Stimulated activated naive B cell treated with anti-CD40 and anti-IgM and Interleukin-4, amounts not matched to agents 10 μg/mL and 1 μg/mL and 100 μg/mL, for 72 hours (primary cell): ENCODE measurements at regions not wholly inside any gene's neighbourhood (a gene's known extent, or its start where the extent isn't known, plus 50 kb on each side); places are given as distances from the start of the nearest gene placed in this dataset.

Experiments
- ATAC-seq, 2 donors: fragments of 150-1000 bp; cut with Tn5 transposase; replicated peaks; 2 replicates each; pipeline ENCODE4 v1.10.0; 2021; ENCODE audit warnings: moderate library complexity in 1 of 2
- DNase-seq: peaks from one replicate; pipeline ENCODE4 v3.0.0; 2021
- H3K27ac Mint-ChIP-seq: one replicate; pipeline ENCODE4 v1.8.0; 2022; ENCODE audit warnings: mild to moderate bottlenecking, mixed read lengths
- H3K27me3 Mint-ChIP-seq, 2 donors: one replicate each; pipeline ENCODE4 v1.8.0; 2022; ENCODE audit warnings: mixed read lengths in 2 of 2
- H3K36me3 Mint-ChIP-seq, 2 donors: one replicate each; pipeline ENCODE4 v1.8.0; 2022; ENCODE audit warnings: mixed read lengths in 2 of 2, mild to moderate bottlenecking in 1 of 2
- H3K4me1 Mint-ChIP-seq, 2 donors: one replicate each; pipeline ENCODE4 v1.8.0; 2022; ENCODE audit warnings: mixed read lengths in 2 of 2, mild to moderate bottlenecking in 1 of 2
- H3K4me3 Mint-ChIP-seq, 2 donors: one replicate each; pipeline ENCODE4 v1.8.0; 2022; ENCODE audit warnings: mild to moderate bottlenecking in 2 of 2, mixed read lengths in 2 of 2, moderate library complexity in 1 of 2
- H3K9me3 Mint-ChIP-seq, 2 donors: one replicate each; pipeline ENCODE4 v1.8.0; 2022; ENCODE audit warnings: mixed read lengths in 2 of 2, mild to moderate bottlenecking in 1 of 2

- Mint-ChIP-seq H3K4me1 (no peaks in the 10 kb centered on the region), H3K9me3 (peaks cover 3 to 9% of the 10 kb centered on the region in 2 donors), H3K27ac (no peak overlapping the region), H3K4me3 (no peak overlapping the region), H3K36me3 (no peaks in the 10 kb centered on the region), H3K27me3 (no peaks in the 10 kb centered on the region)
- no peak for ATAC-seq
- DNase-seq, result no peak
Measured at GRCh38 chr12:60832290-60832689, 1236.5 kb downstream of the SLC16A7 start.

DNA sequence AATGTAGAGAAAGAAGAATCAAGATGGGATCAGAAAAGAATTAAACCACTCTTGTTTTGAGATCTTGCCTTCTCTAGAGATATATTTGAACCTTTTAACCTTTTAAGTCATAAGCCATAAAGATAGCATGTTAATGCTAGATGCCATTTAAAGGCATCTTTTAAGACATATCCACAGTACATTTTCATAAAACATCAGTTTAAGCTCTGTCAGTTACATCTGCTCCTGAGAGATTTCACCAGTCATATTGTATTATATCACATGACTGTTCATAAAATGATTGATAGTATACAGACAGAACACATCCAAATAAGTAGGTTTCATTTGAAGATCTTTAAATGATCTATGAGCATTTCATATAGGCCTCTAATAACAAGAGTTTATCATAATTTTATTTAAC is 1238.5 kb downstream of the SLC16A7 start:
- no peak for ATAC-seq
- Mint-ChIP-seq H3K27ac (no peak overlapping the region), H3K36me3 (no peaks in the 10 kb centered on the region), H3K4me1 (no peaks in the 10 kb centered on the region), H3K4me3 (no peak overlapping the region), H3K27me3 (no peaks in the 10 kb centered on the region), H3K9me3 (peaks cover 3 to 4% of the 10 kb centered on the region in 2 donors)
- DNase-seq, result no peak

DNA sequence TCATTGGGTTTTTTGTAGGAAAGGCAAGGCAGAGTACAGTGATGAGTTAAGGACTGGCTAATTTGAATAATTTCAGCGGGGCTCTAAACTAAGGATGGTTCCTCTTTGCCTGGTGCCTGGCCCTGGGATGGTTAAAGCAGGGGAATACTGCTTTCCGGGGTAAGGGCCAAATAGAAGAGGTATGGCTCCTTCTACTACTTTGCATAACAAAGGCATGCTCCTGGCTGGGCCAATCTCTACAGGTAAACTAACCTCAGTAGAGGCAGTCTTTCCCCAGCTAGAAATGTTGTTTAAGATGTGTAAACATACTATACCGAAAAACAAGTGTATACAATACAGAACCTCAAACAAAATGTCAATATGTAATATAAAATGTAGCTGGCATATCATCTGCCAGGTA is 1239.0 kb downstream of the SLC16A7 start:
- Mint-ChIP-seq H3K4me3 (no peak overlapping the region), H3K9me3 (peaks cover 3 to 4% of the 10 kb centered on the region in 2 donors), H3K4me1 (no peaks in the 10 kb centered on the region), H3K27ac (no peak overlapping the region), H3K36me3 (no peaks in the 10 kb centered on the region), H3K27me3 (no peaks in the 10 kb centered on the region)
- DNase-seq (no peak), ATAC-seq (no peak)

DNA sequence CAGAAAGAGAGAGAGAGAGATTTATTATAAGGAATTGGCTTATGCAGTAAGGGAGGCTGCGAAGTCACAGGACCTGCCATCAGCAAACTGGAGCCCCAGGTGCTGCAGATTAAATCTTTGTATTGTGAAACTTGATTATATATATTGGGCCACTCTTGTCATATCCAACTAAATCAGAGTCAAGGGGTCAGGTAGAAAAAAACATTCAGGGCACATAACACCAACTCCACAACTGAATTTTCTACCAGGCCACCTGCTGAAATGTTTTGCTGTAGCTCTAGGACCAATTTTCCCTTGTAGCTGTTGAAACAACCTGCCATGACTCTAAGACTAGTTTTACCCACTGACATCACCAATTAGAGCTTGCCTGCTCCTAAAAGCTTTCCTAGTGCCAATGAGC is 1240.8 kb downstream of the SLC16A7 start:
- H3K4me1 Mint-ChIP-seq, result no peaks in the 10 kb centered on the region
- peaks cover 3 to 4% of the 10 kb centered on the region in 2 donors for H3K9me3 Mint-ChIP-seq
- no peak overlapping the region for H3K4me3 Mint-ChIP-seq
- H3K27ac Mint-ChIP-seq, result no peak overlapping the region
- no peak for DNase-seq
- H3K36me3 Mint-ChIP-seq, result no peaks in the 10 kb centered on the region
- no peaks in the 10 kb centered on the region for H3K27me3 Mint-ChIP-seq
- ATAC-seq, result no peak

DNA sequence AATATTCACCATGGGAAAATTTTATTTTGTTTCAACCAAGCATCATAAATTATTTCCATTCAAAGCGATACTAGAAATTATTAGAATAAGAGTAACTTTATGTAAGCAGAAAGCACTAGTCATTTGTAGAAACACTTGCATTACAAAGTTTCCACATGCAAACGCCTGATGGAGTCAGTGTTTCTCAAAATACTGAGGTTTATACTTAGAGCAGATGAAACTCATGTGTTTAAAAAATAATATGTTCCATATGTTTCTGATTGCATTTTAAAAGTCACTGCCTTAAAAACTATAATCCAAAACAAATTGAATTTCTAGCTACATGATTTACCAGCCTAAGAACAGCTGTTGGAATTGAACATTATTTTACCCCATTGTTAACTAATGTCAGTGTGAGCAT is 1246.4 kb downstream of the SLC16A7 start:
- DNase-seq, result no peak
- no peaks in the 10 kb centered on the region for H3K27me3 Mint-ChIP-seq
- no peaks in the 10 kb centered on the region for H3K36me3 Mint-ChIP-seq
- H3K27ac Mint-ChIP-seq, result no peak overlapping the region
- H3K4me1 Mint-ChIP-seq, result no peaks in the 10 kb centered on the region
- ATAC-seq, result no peak
- no peaks in the 10 kb centered on the region for H3K9me3 Mint-ChIP-seq
- H3K4me3 Mint-ChIP-seq, result no peak overlapping the region

GRCh38 chr12:60844101-60844500 is 1248.3 kb downstream of the SLC16A7 start:
- Mint-ChIP-seq H3K4me3 (no peak overlapping the region), H3K36me3 (no peaks in the 10 kb centered on the region), H3K4me1 (no peaks in the 10 kb centered on the region), H3K27me3 (no peaks in the 10 kb centered on the region), H3K9me3 (no peaks in the 10 kb centered on the region), H3K27ac (no peak overlapping the region)
- ATAC-seq (no peak), DNase-seq (no peak)

DNA sequence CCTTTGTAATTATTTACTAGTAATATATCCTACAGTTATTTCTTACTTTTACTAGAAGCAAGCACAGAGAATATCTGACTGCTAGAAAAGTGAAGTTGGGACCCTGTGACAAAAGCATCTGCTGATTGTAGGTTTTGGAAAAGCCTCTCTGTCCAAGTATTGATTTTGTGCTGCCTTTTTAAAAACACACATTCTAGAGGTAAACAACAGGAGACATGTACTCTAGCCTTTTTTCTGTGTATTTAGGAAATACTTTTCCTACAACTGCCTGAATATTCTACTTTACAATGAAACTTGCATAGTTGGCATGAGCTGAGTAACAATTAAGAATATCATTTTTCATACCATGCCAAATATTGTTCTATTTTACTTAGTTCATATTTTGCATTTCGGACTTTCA is 1249.0 kb downstream of the SLC16A7 start:
- H3K27ac Mint-ChIP-seq, result no peak overlapping the region
- no peaks in the 10 kb centered on the region for H3K27me3 Mint-ChIP-seq

DNA sequence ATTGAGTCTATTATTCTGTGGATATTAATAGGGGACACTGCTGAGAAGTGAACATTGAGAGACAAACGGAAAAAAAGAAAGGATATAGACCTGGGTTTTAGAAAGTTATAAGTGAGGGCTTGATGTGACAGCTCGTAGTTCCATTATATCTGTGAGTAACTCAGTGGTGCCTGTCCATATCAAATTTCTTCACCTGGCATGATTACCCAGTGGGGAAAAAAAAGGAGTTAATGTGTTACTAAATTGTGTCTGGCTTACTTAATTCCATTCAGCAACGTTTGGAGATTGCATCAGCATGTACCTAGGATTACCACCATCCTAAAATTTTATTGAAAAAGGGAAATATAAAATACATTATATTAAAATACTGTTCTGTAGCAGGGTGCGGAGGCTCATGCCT is 1249.9 kb downstream of the SLC16A7 start:
- Mint-ChIP-seq H3K27me3 (no peaks in the 10 kb centered on the region), H3K36me3 (no peaks in the 10 kb centered on the region), H3K9me3 (no peaks in the 10 kb centered on the region), H3K4me1 (no peaks in the 10 kb centered on the region), H3K4me3 (no peak overlapping the region), H3K27ac (no peak overlapping the region)
- ATAC-seq, result no peak
- no peak for DNase-seq

More for the DNA sequence above, 1249.0 kb downstream of the SLC16A7 start:
- Mint-ChIP-seq H3K9me3 (no peaks in the 10 kb centered on the region), H3K36me3 (no peaks in the 10 kb centered on the region), H3K4me1 (no peaks in the 10 kb centered on the region), H3K4me3 (no peak overlapping the region)
- no peak for DNase-seq
- ATAC-seq, result no peak

DNA sequence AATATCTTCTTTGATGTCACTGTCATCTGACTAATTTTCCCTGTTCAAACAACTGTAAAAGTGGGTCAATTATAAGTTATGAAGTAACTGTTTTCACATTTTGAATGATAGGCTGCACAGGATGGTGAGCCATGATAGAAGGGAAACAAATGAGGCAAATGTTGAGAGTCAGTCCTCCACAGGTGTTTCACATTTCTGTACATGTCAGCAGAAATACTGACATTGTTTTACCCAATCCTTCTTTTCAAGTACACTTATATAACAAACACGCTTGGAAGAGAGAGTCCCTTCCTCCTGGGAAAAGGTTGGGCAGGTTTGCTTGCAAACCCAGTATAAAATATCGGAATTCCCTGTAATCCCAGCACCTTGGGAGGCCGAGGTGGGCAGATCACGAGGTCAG is 1251.5 kb downstream of the SLC16A7 start:
- no peak for ATAC-seq
- no peaks in the 10 kb centered on the region for H3K27me3 Mint-ChIP-seq
- no peak overlapping the region for H3K27ac Mint-ChIP-seq
- DNase-seq, result no peak
- peaks cover 0 to 4% of the 10 kb centered on the region in 2 donors for H3K9me3 Mint-ChIP-seq
- H3K4me1 Mint-ChIP-seq, result no peaks in the 10 kb centered on the region
- H3K36me3 Mint-ChIP-seq, result no peaks in the 10 kb centered on the region
- no peak overlapping the region for H3K4me3 Mint-ChIP-seq

- Mint-ChIP-seq H3K27me3 (no peaks in the 10 kb centered on the region), H3K9me3 (peaks cover under 1 to 4% of the 10 kb centered on the region in 2 donors), H3K27ac (no peak overlapping the region), H3K36me3 (no peaks in the 10 kb centered on the region), H3K4me1 (no peaks in the 10 kb centered on the region), H3K4me3 (no peak overlapping the region)
- DNase-seq (no peak), ATAC-seq (no peak)
Measured at GRCh38 chr12:60849723-60850122, 1253.9 kb downstream of the SLC16A7 start.

- Mint-ChIP-seq H3K4me1 (no peaks in the 10 kb centered on the region), H3K36me3 (no peaks in the 10 kb centered on the region), H3K27me3 (no peaks in the 10 kb centered on the region), H3K9me3 (peaks cover 2 to 4% of the 10 kb centered on the region in 2 donors), H3K4me3 (no peak overlapping the region), H3K27ac (no peak overlapping the region)
- ATAC-seq (no peak), DNase-seq (no peak)
Measured at GRCh38 chr12:60853407-60853806, 1257.6 kb downstream of the SLC16A7 start.

DNA sequence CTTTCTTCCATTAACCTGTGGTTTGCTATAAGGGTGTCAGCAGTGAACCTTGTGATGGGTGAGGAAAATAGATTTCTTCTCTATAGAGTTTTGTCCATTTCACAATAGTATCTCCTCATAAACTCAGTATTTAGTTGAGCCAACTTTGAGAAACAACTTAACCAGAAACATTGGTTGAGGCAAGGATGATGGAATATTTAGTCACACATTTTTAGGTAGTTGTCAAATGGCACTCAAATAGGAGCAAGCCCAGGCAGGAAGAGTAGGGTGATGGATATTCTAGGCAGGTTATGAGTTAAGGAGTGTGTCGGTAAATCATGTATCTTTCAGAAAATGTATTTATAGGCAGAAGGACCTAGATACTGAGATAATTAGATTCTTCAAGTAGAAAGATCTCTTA is 1267.6 kb downstream of the SLC16A7 start:
- no peaks in the 10 kb centered on the region for H3K36me3 Mint-ChIP-seq
- no peaks in the 10 kb centered on the region for H3K9me3 Mint-ChIP-seq
- DNase-seq, result no peak
- no peaks in the 10 kb centered on the region for H3K27me3 Mint-ChIP-seq
- no peak overlapping the region for H3K4me3 Mint-ChIP-seq
- H3K4me1 Mint-ChIP-seq, result no peaks in the 10 kb centered on the region
- no peak for ATAC-seq
- H3K27ac Mint-ChIP-seq, result no peak overlapping the region

DNA sequence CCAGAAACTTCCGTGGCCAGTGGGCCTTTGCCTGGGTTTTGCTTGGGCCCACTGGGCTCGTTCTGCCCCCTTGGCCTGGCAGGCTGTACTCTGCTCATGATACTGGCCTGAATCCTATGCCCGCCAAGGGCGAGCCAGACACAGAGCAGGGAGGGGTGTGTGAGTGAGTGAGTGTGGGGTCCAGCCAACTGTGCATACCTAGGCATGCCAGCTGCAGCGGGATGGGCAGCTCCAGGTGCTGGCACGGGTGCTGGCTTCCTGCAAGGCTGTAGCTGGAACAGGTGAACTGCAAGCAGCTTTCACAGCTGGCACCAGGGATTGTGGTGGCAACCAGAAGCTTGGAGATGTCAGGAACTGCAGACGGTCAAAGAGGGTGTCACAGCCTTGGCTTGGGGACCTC is 1276.4 kb downstream of the SLC16A7 start:
- H3K9me3 Mint-ChIP-seq, result peaks cover 6 to 11% of the 10 kb centered on the region in 2 donors
- no peaks in the 10 kb centered on the region for H3K27me3 Mint-ChIP-seq
- no peaks in the 10 kb centered on the region for H3K36me3 Mint-ChIP-seq
- no peak for DNase-seq
- H3K27ac Mint-ChIP-seq, result no peak overlapping the region
- ATAC-seq, result no peak
- H3K4me3 Mint-ChIP-seq, result no peak overlapping the region
- H3K4me1 Mint-ChIP-seq, result no peaks in the 10 kb centered on the region

DNA sequence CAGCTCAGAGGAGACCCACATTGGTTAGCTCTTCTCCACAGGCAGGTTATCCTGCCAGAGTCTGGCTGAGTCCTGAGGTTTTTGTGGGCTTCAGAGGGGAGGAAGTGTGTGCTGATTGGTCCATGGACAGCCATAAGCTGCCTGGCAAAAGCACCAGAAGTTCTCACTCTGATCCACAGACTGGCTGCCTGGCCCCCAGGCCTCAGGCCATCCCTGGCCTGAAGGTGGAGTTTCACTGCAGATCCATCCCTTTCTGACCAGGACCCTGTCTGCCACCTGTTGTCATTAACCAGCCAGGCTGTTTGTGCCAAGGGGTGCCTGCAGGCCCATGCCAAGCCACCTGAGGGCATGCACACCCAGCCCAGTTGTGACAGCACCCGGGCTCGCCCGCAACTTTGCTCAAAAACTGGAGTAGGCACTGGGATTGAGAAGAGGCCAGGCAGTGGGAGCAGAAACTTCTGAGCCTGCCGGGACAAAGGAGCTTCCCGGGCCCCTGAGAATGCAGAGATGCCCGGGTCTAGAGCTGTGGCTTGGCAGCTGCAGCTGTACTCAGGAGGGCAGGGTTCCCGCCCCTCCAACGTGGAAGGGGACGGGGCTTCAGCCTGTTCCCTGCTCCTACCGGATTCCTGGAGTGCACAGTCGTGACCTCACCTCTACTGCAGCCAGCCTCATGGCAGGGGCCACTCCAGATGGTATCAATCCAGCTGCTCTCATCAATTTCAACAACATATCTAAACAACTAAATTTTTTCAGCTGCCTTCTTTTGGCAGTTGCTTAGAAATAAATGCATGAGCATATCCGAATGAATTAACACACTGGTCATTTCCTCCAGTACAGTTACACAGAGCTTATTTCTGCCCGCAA is 1277.3 kb downstream of the SLC16A7 start:
- Mint-ChIP-seq H3K4me1 (no peaks in the 10 kb centered on the region), H3K27ac (no peak overlapping the region), H3K27me3 (no peaks in the 10 kb centered on the region), H3K36me3 (no peaks in the 10 kb centered on the region), H3K9me3 (peaks cover 6 to 11% of the 10 kb centered on the region in 2 donors), H3K4me3 (no peak overlapping the region)
- no peak for ATAC-seq
- no peak for DNase-seq

- Mint-ChIP-seq H3K9me3 (peaks cover 6 to 13% of the 10 kb centered on the region in 2 donors), H3K4me3 (no peak overlapping the region)
- no peak for ATAC-seq
Measured at GRCh38 chr12:60874091-60874490, 1278.3 kb downstream of the SLC16A7 start.

More at GRCh38 chr12:60874091-60874490, 1278.3 kb downstream of the SLC16A7 start:
- H3K27ac Mint-ChIP-seq, result no peak overlapping the region
- no peaks in the 10 kb centered on the region for H3K36me3 Mint-ChIP-seq
- H3K4me1 Mint-ChIP-seq, result no peaks in the 10 kb centered on the region
- no peak for DNase-seq
- H3K27me3 Mint-ChIP-seq, result no peaks in the 10 kb centered on the region
